DOHH2 (cell line): ENCODE measurements at regions not wholly inside any gene's neighbourhood (a gene's known extent, or its start where the extent isn't known, plus 50 kb on each side); places are given as distances from the start of the nearest gene placed in this dataset.
"Not testable (repeated sequence)": the region's sequence is repeated elsewhere in the genome, so short reads cannot be mapped to it uniquely, and the experiment has no call there.

ENCODE experiments used
- H3F3A ChIP-seq: fragments of 200-600 bp; sonication (generic), shearing (Covaris generic); 2 replicates; pipeline ENCODE4 v1.6.0; 2016; ENCODE audit warnings: antibody characterized with exemption, mild to moderate bottlenecking; ENCODE audit not compliant: control insufficient read depth, insufficient read depth
- H3K27ac ChIP-seq: fragments of 200-600 bp; sonication (generic); 2 replicates; pipeline ENCODE4 v1.5.1; 2014; ENCODE audit warnings: low read depth, mild to moderate bottlenecking, low read length, moderate library complexity
- H3K27me3 ChIP-seq: fragments of 200-600 bp; sonication (generic); 2 replicates; pipeline ENCODE4 v1.6.1; 2014; ENCODE audit warnings: mild to moderate bottlenecking, low read length, mixed read lengths; ENCODE audit not compliant: control insufficient read depth
- H3K36me3 ChIP-seq: fragments of 200-600 bp; sonication (generic); 2 replicates; pipeline ENCODE4 v1.6.1; 2014; ENCODE audit warnings: mild to moderate bottlenecking, low read length, moderate library complexity, mixed read lengths; ENCODE audit not compliant: control insufficient read depth
- H3K4me1 ChIP-seq: fragments of 200-600 bp; sonication (generic); 2 replicates; pipeline ENCODE4 v1.6.1; 2014; ENCODE audit warnings: mild to moderate bottlenecking, low read length, mixed read lengths; ENCODE audit not compliant: control insufficient read depth
- H3K4me2 ChIP-seq: fragments of 200-600 bp; sonication (generic); 2 replicates; pipeline ENCODE4 v1.6.0; 2014; ENCODE audit warnings: mild to moderate bottlenecking, low read length, moderate library complexity
- H3K4me3 ChIP-seq: fragments of 200-600 bp; sonication (generic); 2 replicates; pipeline ENCODE4 v1.5.1; 2014; ENCODE audit warnings: mild to moderate bottlenecking, low read length, mixed read lengths
- H3K79me2 ChIP-seq: fragments of 200-600 bp; sonication (generic); 2 replicates; pipeline ENCODE4 v1.6.1; 2014; ENCODE audit warnings: mild to moderate bottlenecking, low read length, mixed read lengths; ENCODE audit not compliant: control insufficient read depth
- H3K9me2 ChIP-seq: fragments of 200-600 bp; sonication (generic); replicated peaks from 2 replicates; pipeline ENCODE4 v1.6.1; 2014; ENCODE audit warnings: mild to moderate bottlenecking, low read length, mixed read lengths; ENCODE audit not compliant: control insufficient read depth
- H3K9me3 ChIP-seq: fragments of 200-600 bp; sonication (generic); 2 replicates; pipeline ENCODE4 v1.6.1; 2014; ENCODE audit warnings: antibody characterized with exemption, low read length, mixed read lengths; ENCODE audit not compliant: control insufficient read depth, insufficient read depth
- H4K20me1 ChIP-seq: fragments of 200-600 bp; sonication (generic); 2 replicates; pipeline ENCODE4 v1.6.0; 2014; ENCODE audit warnings: low read depth, mild to moderate bottlenecking, antibody characterized with exemption, low read length, moderate library complexity; ENCODE audit not compliant: control insufficient read depth, insufficient read depth
- EZH2phosphoT487 ChIP-seq: fragments of 200-600 bp; sonication (generic); IDR thresholded peaks from 2 replicates; pipeline ENCODE4 v1.6.1; 2017; ENCODE audit warnings: borderline replicate concordance, mild to moderate bottlenecking, antibody characterized with exemption, low read length, moderate library complexity, mixed read lengths
- TF ChIP-seq, protein P1 (sequence below): fragments of 200-600 bp; sonication (generic); IDR thresholded peaks from one replicate; pipeline ENCODE4 v1.5.1; 2014; ENCODE audit warnings: antibody characterized with exemption, mild to moderate bottlenecking, low read depth, low read length; ENCODE audit not compliant: poor library complexity, severe bottlenecking

DNA sequence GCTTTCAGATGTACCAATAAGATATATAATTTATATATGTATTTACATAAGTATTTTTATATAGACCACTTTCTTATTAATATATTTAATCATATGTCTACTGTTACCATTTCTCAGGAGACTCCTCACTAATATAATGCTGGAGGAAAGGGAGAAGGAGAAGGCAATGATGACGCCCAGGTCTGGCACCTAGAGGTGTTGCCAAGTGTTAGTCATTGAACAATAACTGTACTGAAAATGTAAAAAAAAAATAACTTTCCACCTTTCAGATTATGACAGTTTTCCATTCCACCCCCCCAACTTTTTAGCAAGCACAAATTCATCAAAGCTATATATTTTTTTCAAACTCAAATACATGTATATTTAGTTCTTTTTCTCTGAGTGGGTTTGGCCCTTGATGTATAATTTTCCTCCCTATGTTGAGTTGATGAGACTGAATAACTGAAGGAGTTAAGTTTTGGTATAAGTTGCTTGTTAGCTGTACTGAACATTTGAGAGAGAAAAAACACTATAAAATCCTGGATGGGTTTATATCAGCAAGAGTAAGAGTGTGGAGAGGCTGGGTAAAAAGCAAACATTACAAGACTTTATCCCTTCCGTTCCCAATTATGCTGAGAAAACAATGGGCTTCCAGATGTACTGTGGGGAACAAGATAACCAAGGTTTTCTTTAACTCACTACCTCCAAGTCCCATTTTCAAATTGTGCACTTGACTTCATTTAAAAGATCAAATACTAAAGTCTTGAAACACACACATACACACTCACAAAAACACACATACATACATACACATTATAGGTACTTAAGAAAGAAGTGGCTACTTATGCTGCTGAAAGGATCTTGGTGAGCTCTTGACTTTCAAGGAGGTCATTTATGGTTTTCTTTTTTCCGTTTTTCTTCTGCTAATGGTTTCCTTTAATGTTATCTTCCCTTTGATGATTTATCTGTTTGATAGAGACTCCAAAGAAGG lies 142.8 kb upstream of the IFNE start:
- no peak overlapping the region for H3K4me3 ChIP-seq
- H4K20me1 ChIP-seq, result no peaks in the 10 kb centered on the region
- H3K9me2 ChIP-seq, result no peaks in the 10 kb centered on the region
- no peaks in the 10 kb centered on the region for H3K79me2 ChIP-seq
- no peak for TF ChIP-seq EZH2phosphoT487
- TF ChIP-seq, protein P1, sequence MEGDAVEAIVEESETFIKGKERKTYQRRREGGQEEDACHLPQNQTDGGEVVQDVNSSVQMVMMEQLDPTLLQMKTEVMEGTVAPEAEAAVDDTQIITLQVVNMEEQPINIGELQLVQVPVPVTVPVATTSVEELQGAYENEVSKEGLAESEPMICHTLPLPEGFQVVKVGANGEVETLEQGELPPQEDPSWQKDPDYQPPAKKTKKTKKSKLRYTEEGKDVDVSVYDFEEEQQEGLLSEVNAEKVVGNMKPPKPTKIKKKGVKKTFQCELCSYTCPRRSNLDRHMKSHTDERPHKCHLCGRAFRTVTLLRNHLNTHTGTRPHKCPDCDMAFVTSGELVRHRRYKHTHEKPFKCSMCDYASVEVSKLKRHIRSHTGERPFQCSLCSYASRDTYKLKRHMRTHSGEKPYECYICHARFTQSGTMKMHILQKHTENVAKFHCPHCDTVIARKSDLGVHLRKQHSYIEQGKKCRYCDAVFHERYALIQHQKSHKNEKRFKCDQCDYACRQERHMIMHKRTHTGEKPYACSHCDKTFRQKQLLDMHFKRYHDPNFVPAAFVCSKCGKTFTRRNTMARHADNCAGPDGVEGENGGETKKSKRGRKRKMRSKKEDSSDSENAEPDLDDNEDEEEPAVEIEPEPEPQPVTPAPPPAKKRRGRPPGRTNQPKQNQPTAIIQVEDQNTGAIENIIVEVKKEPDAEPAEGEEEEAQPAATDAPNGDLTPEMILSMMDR, result no peak
- no peaks in the 10 kb centered on the region for H3F3A ChIP-seq
- H3K27ac ChIP-seq, result no peak overlapping the region
- no peaks in the 10 kb centered on the region for H3K27me3 ChIP-seq
- H3K9me3 ChIP-seq, result no peaks in the 10 kb centered on the region
- no peaks in the 10 kb centered on the region for H3K4me1 ChIP-seq
- no peak overlapping the region for H3K4me2 ChIP-seq
- H3K36me3 ChIP-seq, result no peaks in the 10 kb centered on the region

DNA sequence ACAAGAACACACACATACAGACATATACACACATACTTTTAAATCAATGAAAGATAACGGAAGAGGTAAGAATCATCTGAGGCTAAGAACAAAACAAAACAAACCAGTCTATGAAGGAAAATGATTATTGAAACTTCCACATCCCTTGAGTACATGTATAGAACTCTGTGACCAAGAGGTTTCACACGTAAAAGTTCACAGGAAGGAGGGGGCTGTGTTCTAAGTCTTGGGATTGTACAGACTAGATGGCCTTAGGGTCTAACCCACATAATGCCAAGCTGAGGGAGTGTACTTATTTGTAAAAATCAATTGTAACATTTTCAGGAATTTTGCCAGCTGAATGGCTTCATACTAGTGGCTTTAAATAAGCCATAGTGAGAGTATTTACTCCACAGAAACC lies 144.4 kb upstream of the IFNE start:
- H3K9me3 ChIP-seq, result no peaks in the 10 kb centered on the region
- no peaks in the 10 kb centered on the region for H4K20me1 ChIP-seq
- no peaks in the 10 kb centered on the region for H3K79me2 ChIP-seq
- H3K27ac ChIP-seq, result no peak overlapping the region
- H3K9me2 ChIP-seq, result no peaks in the 10 kb centered on the region
- no peaks in the 10 kb centered on the region for H3K4me1 ChIP-seq
- H3K27me3 ChIP-seq, result no peaks in the 10 kb centered on the region
- no peak overlapping the region for H3K4me3 ChIP-seq
- H3K4me2 ChIP-seq, result no peak overlapping the region
- no peaks in the 10 kb centered on the region for H3K36me3 ChIP-seq
- TF ChIP-seq EZH2phosphoT487, result no peak
- TF ChIP-seq, protein P1, result no peak
- H3F3A ChIP-seq, result no peaks in the 10 kb centered on the region

DNA sequence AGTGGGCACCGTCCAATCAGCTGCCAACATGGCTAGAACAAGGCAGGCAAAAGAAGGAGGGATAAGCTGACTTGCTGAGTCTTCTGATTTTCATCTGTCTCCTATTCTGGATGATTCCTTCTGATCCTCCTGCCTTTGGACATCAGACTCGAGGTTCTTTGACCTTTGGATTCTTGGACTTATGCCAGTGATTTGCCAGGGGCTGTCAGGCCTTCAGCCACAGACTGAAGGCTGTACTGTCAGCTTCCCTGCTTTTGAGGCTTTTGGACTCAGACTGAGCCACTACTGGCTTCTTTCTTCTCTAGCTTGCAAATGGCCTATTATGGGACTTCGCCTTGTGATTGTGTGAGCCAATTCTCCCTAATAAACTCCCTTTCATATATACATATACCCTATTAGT lies 146.8 kb upstream of the IFNE start:
- H3K4me3 ChIP-seq, H3K36me3 ChIP-seq, H3F3A ChIP-seq, H3K9me2 ChIP-seq, H3K4me1 ChIP-seq, H3K9me3 ChIP-seq, H3K27me3 ChIP-seq, H4K20me1 ChIP-seq, H3K79me2 ChIP-seq, H3K27ac ChIP-seq, H3K4me2 ChIP-seq: not testable (repeated sequence)

DNA sequence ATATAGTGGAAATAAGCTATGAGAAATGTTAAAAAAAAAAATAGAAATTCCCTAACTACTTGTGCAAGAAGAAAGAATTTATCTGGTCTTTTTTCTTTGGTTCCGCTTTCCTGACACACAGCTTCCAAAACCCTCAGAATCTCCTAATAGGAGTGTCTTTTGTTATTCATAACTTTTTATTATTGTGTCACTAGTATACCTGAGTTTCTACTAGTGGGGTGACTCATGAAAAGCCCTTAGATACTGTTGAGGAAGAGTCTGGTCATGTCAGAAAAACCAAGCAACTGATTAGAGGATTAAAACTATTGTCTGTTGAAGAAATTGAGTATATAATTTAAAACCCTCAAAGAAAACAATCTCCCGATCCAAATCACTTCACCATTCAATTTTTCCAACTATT lies 152.8 kb upstream of the IFNE start:
- H3K9me2 ChIP-seq, result no peaks in the 10 kb centered on the region
- no peak overlapping the region for H3K27ac ChIP-seq
- no peaks in the 10 kb centered on the region for H3K36me3 ChIP-seq
- H3K9me3 ChIP-seq, result no peaks in the 10 kb centered on the region
- no peaks in the 10 kb centered on the region for H3F3A ChIP-seq
- no peaks in the 10 kb centered on the region for H3K4me1 ChIP-seq
- H3K4me2 ChIP-seq, result no peak overlapping the region
- H3K79me2 ChIP-seq, result no peaks in the 10 kb centered on the region
- H3K4me3 ChIP-seq, result no peak overlapping the region
- no peaks in the 10 kb centered on the region for H4K20me1 ChIP-seq
- no peaks in the 10 kb centered on the region for H3K27me3 ChIP-seq
- TF ChIP-seq EZH2phosphoT487, result no peak
- TF ChIP-seq, protein P1, result no peak
